GM19463 (cell line): ENCODE measurements at regions not wholly inside any gene's neighbourhood (a gene's known extent, or its start where the extent isn't known, plus 50 kb on each side); places are given as distances from the start of the nearest gene placed in this dataset.
"Not testable (repeated sequence)": the region's sequence is repeated elsewhere in the genome, so short reads cannot be mapped to it uniquely, and the experiment has no call there.

Experiments
- ATAC-seq: cut with Tn5 transposase; IDR thresholded peaks from one replicate; pipeline ENCODE4 v1.9.1; 2021; ENCODE audit warnings: mild to moderate bottlenecking, moderate library complexity; ENCODE audit not compliant: unreplicated experiment

DNA sequence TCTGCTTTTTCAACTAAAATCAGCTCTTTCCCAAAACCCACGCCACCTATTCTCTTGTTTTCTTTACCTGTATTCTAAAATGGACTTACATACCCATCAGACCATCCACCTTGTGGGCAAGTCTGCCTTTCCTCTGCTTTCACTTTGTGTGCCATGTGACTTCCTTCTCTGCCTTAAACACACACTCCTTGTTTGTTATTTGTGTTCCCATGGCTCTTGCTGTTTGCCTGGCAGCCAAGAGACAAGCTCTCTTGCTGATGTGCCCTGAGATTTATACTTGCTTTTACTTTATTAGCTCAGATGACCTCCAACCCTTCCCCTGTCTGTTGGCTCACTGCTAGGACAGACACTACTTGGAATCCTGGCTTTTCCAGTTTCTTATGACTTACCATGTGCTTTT, 309.7 kb upstream of the LRRTM4 start:
- ATAC-seq = no peak

DNA sequence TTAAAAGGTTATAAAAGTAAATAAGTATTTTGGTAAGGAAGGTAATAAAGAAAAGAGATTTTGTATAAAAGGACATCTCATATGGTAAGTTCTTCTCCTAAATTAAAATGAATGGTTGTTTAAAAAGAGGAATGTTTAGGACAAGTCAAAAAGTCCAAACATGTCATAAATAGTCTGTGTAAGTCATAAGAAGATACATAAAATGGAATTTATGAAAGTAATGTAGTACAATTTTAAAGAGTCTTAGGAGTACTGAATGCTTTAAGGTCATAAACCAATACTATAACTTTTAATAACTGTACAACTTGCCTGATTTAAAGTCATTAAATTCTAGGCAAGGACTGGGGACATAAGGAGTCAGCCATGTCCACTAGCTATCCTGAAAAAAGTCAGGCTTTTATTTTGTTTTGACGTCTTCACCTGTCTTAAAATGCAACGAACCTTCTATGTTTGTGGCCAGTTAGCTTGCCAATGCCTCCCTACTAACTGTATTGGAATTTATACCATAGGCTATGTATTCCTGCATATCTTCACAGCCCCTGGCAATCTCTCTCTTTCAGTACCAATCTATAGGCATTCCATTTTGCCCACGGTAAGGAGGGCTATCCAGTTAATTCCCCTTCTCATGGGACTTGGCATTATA, 312.3 kb upstream of the LRRTM4 start:
- no peak for ATAC-seq

DNA sequence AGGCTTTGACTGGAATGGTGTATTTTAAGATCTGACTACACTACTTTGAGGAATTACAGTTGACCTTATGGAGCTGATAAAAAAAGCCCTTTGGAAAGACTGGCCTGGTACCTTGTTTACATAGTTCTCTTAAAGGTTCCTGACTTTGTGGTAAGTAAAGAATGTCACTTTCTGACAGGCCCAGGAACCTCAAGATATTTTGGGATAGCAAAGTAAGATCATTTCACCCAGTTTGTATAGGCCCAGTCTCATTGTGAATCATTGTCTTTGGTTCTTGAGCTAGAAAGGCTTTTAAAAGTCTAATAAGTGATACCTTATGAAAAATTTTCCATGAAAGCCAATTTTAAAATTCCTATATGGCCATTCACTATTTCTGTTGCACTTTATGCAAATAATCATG, 316.3 kb upstream of the LRRTM4 start:
- no peak for ATAC-seq

DNA sequence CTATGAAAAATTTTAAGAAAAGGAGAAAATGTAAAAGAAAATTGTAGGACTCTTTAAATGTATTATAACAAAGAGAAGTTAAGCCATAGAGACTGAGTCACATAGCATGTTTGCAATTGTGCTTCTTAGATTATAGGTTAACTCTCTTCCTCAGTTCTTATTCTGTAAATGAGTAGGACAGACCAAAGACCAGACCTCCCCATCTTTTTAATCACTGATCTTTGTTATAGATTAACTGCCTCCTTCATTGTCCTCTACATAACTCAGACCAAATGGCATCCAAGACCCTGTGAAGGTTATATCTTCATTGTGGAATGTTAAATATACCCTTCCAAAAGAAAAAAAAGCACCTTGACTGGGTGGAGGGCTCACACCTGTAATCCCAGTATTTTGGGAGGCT, 316.9 kb upstream of the LRRTM4 start:
- peak; percentile 56 for ATAC-seq

DNA sequence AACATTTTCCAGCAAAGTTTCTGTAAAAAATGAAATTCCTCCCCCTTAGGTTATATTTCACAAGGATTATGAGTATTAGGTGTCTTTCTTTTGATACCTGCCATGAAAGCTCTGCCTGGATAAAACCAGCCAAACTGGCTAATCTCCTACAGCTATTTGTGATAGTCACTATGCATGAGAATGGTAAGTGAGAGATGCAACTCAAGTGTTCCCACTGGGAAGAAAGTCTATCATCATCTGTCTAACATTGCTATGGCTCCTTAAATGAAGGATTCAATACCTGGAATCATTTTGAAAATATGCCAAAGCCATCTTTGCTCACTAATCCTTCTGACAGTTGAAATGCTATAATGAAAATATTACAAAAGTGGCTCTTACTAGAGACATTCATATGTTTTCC, 339.9 kb upstream of the LRRTM4 start:
- no peak for ATAC-seq

DNA sequence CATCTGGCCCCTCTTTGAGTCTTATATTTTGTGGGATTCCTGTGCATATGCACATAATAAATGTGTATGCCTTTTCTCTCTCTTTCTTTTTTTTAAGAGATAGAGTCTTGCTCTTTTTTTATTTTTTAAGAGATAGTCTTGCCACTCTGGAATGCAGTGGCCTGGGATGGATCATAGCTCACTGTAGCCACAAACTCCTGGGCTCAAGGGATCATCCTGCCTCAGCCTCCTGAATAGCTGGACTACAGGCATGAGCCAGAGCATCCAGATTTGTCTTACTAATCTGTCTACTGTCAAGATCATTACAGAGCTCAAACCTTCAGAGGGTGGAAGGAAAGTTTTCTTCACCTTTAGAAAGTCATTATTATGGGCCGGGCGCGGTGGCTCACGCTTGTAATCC, 342.2 kb upstream of the LRRTM4 start:
- ATAC-seq = no peak

DNA sequence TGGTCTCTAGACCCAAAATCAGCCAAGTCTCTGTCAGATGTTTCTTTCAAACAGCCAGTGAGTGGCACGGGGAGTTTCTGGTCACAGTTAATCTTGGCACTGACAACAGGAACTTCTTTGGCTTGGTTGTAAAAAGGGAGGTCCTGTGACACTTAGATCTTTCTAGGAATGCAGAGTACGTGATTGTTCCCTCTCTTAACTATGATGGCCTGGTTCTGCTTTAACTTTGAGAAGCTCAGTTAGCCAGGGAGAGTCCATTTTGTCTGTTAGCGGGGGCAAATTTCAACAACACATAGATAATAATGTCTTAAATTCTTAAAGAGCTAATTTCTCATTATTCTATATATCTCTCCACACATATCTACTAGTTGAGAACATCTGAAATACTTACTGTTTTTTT, 344.5 kb upstream of the LRRTM4 start:
- no peak for ATAC-seq

DNA sequence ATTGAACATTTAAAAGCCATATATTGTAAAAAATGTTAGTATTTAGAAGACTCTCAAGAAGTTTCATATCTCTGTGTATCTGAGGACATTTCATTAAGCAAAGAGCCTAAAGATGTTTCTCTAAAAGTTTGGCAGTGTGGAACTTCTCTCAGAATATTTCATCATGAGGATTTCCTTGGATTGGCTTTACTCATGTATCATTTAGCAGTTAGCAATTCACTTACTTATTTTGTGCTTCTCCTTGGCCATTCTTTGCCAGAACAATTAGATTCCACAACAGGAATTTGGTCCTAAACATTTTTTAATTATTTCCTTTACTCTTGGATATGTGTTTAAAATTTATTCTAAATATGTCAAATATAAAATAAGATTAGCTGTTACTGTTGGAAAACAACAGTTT, 345.0 kb upstream of the LRRTM4 start:
- no peak for ATAC-seq

DNA sequence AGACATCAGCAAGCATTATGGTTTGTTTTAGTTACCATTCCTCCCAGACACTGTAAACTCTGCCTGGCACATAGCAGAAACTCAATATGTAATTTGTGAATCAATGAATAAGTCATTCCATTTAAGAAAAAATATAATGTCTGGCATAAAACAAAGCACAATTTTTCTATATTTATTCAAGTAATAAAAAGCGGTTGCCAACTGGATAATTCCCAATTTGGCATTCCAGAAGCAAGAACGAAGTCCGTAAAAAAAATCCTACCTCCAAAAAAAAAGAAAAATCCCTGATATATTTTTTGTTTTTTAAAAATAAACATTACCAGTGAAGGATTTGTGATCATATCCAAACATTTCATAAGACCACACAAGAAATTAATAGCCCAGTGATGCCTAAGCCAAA, 351.3 kb upstream of the LRRTM4 start:
- ATAC-seq = no peak

DNA sequence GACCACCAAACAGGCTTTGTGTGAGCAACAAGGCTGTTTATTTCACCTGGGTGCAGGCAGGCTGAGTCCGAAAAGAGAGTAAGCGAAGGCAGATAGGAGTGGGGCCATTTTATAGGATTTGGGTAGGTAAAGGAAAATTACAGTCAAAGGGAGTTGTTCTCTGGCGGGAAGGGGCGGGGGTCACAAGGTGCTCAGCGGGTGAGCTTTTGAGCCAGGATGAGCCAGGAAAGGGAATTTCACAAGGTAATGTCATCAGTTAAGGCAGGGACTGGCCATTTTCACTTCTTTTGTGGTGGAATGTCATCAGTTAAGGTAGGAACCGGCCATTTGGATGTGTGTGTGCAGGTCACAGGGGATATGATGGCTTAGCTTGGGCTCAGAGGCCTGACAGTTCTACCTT, 378.0 kb upstream of the LRRTM4 start:
- ATAC-seq = not testable (repeated sequence)

DNA sequence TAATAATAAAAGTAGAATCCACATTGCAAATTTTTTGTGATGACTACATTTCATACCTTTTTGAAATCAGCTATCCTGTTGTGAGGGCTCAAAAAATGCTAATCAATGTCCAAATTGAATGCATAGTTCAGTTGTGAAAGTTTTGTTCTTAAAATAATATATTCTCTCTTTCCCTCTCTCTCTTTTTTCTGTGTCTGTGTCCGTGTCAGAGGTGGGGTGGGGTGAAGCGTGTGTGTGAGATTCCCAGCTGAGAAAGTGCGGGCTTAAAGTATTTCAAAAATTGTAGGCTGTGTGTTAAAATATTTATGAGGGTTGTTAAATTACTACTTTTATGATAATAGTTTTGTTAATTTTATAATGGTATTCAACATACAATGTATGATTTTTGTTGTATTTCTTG, 388.0 kb upstream of the LRRTM4 start:
- no peak for ATAC-seq

DNA sequence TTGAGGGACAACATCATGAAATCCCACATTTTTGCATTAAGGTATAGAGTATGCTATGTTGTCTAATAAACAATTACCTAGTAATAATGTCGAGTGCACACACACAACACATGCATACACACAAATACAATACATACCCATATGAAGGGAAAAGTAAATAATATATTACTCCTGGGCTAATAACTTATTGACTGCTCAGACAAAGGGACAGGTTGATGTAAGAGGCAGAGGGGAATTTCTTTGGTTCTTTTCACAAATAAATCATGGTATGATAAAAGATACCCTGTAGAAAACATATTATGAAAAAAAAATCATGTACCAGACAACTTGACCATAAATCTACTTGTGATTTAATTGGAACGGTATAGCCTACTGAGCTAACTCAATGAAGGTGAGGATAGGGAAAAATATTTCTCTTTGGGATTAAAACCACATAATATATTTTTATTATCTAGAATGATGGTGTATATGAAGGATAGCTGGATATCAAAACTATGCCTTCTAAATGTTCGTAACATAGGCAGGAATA, 398.7 kb upstream of the LRRTM4 start:
- no peak for ATAC-seq

DNA sequence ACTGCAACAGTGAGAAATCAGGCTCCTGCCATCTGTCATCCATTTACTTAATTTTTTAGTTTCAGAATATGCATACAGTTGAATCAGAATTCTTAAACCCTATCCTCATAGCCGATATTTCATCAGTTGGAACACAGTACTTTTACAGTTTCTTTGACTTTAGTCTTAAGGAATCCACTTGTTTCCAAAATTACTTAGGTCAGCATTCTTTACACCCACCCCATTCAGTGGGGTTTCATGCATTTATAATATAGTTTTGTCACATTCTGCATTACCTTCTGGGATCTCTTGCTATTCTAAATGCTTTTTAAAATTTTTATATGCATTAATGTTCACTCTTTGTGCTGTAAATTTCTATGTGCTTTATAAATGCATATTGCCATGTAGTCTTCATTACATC, 400.4 kb upstream of the LRRTM4 start:
- ATAC-seq = no peak

DNA sequence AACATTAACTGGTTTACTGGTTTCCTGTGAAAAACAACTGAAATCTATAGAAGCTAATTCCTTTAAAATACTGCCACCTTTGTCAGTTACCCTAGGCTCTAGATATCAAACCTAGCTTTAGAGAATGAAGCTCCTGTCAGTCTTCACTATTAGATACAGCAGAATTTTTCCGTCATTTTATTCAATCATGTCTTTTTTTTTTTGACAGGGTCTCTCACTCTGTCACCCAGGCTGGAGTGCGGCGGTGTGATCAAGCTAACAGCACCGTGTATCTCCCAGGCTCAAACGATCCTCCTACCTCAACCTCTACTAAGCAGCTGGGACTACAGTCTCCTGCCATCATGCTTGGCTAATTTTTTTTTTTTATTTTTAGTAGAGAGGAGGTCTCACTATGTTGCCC, 415.2 kb upstream of the LRRTM4 start:
- no peak for ATAC-seq

DNA sequence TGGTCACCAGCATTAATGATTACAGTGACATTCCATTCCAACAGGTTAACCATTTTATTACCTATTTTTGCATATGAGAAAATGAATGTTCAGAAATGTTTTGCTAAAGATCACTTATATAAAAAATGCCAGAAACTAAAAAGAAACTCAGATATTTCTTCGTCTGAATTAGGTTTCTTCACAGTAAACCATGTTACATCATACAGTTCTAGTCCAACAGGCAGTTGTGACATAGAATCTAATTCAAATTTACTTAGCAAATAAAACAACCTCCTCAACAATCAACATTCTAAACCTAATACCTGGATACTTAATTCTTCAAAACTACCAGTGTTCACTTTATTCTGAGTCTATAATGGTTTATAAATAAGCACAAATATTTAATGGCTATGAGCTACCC, 416.3 kb upstream of the LRRTM4 start:
- no peak for ATAC-seq

DNA sequence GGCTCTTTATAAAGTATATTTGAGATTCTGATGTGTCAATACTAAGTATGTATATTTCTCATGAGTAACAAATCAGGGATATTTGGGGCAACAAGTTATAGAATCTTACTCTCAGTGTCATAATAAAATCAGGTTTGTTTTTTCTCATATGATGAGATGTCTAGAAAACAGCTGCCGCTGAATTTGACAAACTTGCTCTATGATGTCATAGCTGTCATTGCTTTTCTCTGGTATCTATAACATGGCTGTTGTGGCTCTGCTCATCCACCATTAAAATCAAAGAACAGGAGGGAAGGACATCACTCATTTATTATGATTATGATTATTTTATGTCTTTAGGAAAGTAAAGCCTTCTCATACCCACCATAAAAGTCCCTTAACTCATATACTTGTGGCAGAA, 417.2 kb upstream of the LRRTM4 start:
- no peak for ATAC-seq

DNA sequence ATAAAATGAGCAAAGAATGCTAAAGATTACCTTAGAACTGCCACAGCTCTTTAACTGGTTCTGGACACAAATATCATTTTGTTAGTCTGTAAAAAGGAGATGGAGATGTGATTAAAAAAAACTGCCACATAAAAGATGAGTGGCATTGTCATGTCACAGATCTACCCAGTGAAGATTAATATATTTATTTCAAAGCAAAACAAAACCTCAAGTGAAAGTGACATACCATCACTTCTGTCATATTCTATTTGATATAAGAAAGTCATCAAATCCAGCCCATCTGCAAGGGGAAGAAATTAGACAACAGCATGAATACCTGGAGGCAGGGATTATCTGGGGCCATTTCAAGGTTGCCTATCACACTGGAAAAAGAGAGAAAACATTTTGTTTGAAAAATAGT, 417.6 kb upstream of the LRRTM4 start:
- no peak for ATAC-seq

DNA sequence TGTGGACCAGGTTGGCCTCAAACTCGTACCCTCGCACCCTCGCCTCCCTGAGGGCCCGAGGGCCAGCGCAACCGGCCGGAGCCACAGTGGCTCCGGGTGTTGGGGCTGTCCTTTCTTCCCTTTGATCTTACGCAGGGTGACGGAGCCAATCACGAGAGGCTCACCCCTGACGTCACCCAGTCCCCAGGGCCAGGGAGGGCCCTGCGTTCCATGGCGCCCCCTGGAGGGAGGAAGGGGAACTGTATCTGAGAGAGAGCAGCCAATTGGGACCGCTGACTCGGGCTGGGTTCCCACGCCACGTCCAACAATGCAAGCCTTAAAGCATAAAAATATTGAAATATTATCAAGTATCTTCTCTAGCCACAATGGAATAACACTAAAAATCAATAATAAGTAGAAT, 432.8 kb upstream of the LRRTM4 start:
- ATAC-seq = no peak

DNA sequence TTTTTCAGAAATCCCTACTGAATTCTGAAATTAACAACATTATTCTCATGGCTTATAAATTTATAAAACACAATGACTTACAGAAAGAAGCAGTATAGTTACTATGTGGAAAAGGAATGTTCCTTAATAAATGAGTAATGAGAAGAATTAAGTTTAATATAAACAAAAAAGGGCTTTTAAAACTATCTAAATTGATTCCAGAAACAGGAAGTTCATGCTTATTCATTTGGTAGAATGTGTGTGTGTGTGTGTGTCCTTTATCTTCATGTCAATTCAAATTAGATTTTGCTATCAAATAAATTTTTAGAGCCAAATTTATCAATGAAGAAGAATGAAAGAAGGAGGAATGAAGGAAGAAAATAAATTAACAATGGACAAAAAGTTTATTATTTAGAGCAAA, 440.8 kb upstream of the LRRTM4 start:
- no peak for ATAC-seq

DNA sequence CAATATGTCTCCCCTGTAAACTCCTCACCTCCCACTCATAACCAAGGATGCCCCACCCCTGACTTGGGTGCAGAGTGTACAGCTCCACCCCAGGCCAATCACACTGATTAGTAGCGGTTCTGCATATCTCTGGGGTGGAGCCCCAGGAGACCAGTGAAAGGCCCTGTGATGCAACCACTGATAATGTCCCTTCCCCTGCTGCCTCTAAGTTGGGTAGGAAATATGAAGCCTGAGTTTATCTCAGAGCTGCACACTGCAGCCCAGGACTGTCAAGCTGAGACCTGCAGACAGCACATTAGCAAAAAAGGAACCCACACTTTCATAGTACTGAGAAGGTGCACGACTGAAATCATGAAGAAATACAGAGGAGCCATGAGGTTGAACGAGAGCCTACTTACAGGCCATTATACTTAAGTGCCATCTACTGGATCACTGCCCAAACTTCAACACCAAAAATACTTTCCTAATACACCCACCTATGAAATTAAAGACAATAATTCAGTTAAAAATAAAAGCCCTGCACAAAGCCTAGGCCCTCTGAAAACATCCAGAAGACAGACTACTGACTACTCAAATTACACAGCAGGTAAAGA, 455.4 kb upstream of the LRRTM4 start:
- no peak for ATAC-seq

DNA sequence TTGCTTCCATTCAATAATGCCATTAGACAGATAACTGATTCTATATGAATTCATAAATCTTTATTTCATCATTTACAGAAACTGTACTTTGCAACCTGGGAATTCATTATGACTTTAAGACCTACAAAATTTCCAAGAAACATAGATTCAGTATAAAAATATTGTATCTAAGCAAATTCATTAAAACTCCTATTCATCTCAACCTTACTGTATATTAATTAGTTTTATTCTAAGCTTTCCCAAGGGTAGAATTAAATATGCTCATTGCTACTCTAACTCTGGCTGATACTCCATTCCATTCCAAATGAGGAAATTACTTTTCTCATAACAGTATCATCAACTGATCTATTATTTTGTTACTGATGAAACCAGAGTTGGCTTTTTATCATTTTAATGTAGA, 473.0 kb upstream of the LRRTM4 start:
- ATAC-seq = no peak

DNA sequence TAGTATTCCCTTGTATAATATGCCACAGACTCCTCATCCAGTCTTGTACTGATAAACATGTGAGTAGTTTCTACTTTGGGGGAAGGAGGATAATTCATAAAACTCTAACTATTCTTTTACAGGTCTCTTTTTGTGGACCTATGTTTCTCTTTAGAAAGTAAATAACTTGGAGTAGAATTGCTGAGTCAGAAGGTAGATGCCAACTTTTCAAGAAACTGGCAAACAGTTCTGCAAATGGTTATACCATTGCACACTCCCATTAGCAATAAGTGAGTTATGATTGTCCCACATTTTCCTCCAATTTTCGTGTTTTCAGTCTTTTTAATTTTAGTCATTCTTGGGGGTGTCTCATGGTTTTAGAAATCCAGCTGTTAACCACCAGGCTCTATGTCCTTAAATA, 477.2 kb upstream of the LRRTM4 start:
- no peak for ATAC-seq

DNA sequence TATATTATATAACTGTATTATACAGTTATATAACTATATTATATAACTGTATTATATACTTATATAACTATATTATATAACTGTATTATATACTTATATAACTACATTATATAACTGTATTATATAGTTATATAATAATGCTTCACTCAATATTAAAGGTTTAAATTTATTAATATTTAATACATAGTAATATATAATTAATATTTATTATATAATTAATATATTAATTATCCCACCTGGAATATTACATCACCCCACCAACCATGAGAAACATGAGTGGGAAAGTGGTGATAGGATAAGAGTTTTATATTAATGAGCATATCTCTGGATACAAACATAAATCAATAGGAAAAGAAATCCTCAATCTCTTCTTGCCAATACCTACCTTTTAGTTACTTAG, 487.1 kb upstream of the LRRTM4 start:
- no peak for ATAC-seq
